Neural cell (in vitro differentiated cells): ENCODE measurements at regions not wholly inside any gene's neighbourhood (a gene's known extent, or its start where the extent isn't known, plus 50 kb on each side); places are given as distances from the start of the nearest gene placed in this dataset.

Source experiments
- H2AFZ ChIP-seq: fragments of 200-600, 300-800 bp; sonication (generic), shearing (Covaris generic); 2 replicates; pipeline ENCODE4 v1.6.0; 2014; ENCODE audit warnings: low read depth, mild to moderate bottlenecking, antibody characterized with exemption, low read length, moderate library complexity
- H3F3A ChIP-seq: fragments of 200-600 bp; shearing (Covaris generic); 2 replicates; pipeline ENCODE4 v1.6.1; 2016; ENCODE audit warnings: mild to moderate bottlenecking, moderate library complexity, mixed read lengths, antibody characterized with exemption, low read length; ENCODE audit not compliant: insufficient read depth, poor library complexity, severe bottlenecking
- H3K27ac ChIP-seq: fragments of 200-600, 300-800 bp; sonication (generic), shearing (Covaris generic); 2 replicates; pipeline ENCODE4 v1.5.1; 2014; ENCODE audit warnings: mild to moderate bottlenecking, low read length, moderate library complexity
- H3K27me3 ChIP-seq: fragments of 300-800, 200-600 bp; sonication (generic), shearing (Covaris generic); 2 replicates; pipeline ENCODE4 v1.6.0; 2014; ENCODE audit warnings: mild to moderate bottlenecking, low read depth, low read length, moderate library complexity; ENCODE audit not compliant: insufficient read depth
- H3K36me3 ChIP-seq: fragments of 300-800, 200-600 bp; sonication (generic), shearing (Covaris generic); 2 replicates; pipeline ENCODE4 v1.5.1; 2014; ENCODE audit warnings: mild to moderate bottlenecking, antibody characterized with exemption, low read length, moderate library complexity; ENCODE audit not compliant: insufficient read depth
- H3K4me2 ChIP-seq: fragments of 300-800, 200-600 bp; sonication (generic), shearing (Covaris generic); 2 replicates; pipeline ENCODE4 v1.6.0; 2014; ENCODE audit warnings: mild to moderate bottlenecking, low read length
- H3K4me3 ChIP-seq: fragments of 300-800, 200-600 bp; sonication (generic), shearing (Covaris generic); 2 replicates; pipeline ENCODE4 v1.5.1; 2014; ENCODE audit warnings: mild to moderate bottlenecking, low read length, moderate library complexity
- H3K79me2 ChIP-seq: fragments of 200-600 bp; shearing (Covaris generic); replicated peaks from 2 replicates; pipeline ENCODE4 v1.6.0; 2014; ENCODE audit warnings: mild to moderate bottlenecking, low read length, moderate library complexity; ENCODE audit not compliant: insufficient read depth
- H3K9ac ChIP-seq: fragments of 300-800, 200-600 bp; sonication (generic), shearing (Covaris generic); 2 replicates; pipeline ENCODE4 v1.6.1; 2016; ENCODE audit warnings: mild to moderate bottlenecking, low read length, mixed read lengths
- H3K9me2 ChIP-seq: fragments of 200-600 bp; shearing (Covaris generic); 2 replicates; pipeline ENCODE4 v1.6.1; 2016; ENCODE audit warnings: mild to moderate bottlenecking, low read length, mixed read lengths; ENCODE audit not compliant: insufficient read depth
- H3K9me3 ChIP-seq: fragments of 200-600, 300-800 bp; sonication (generic), shearing (Covaris generic); 2 replicates; pipeline ENCODE4 v1.6.1; 2016; ENCODE audit warnings: mild to moderate bottlenecking, mixed run types, low read length, moderate library complexity, mixed read lengths
- H4K20me1 ChIP-seq: fragments of 200-600 bp; shearing (Covaris generic); 2 replicates; pipeline ENCODE4 v1.6.1; 2016; ENCODE audit warnings: mild to moderate bottlenecking, mixed run types; ENCODE audit not compliant: insufficient read depth
- CTCF ChIP-seq: fragments of 450-650 bp; IDR thresholded peaks from 2 replicates; pipeline ENCODE4 v1.5.1; 2014; ENCODE audit warnings: antibody characterized with exemption, mild to moderate bottlenecking, moderate library complexity; ENCODE audit not compliant: poor library complexity, severe bottlenecking
- EP300 ChIP-seq: fragments of 450-650 bp; conservative IDR thresholded peaks from 2 replicates; pipeline ENCODE4 v1.6.1; 2014; ENCODE audit warnings: antibody characterized with exemption, mild to moderate bottlenecking, moderate library complexity; ENCODE audit not compliant: poor library complexity, severe bottlenecking
- EZH2 ChIP-seq: fragments of 200-600, 300-800 bp; shearing (Covaris generic), sonication (generic); IDR thresholded peaks from 2 replicates; pipeline ENCODE4 v1.6.1; 2014; ENCODE audit warnings: antibody characterized with exemption, low read length, borderline replicate concordance, mild to moderate bottlenecking; ENCODE audit not compliant: insufficient read depth, poor library complexity, severe bottlenecking
- MXI1 ChIP-seq: fragments of 450-650 bp; conservative IDR thresholded peaks from 2 replicates; pipeline ENCODE4 v1.6.1; 2014; ENCODE audit warnings: antibody characterized with exemption, mild to moderate bottlenecking; ENCODE audit not compliant: poor library complexity, severe bottlenecking
- POLR2AphosphoS5 ChIP-seq: IDR thresholded peaks from 2 replicates; pipeline ENCODE4 v1.6.1; 2012
- RAD21 ChIP-seq: fragments of 450-650 bp; conservative IDR thresholded peaks from 2 replicates; pipeline ENCODE4 v1.6.1; 2014; ENCODE audit warnings: antibody characterized with exemption, mild to moderate bottlenecking, moderate library complexity
- REST ChIP-seq: IDR thresholded peaks from 2 replicates; pipeline ENCODE4 v1.6.1; 2012; ENCODE audit warnings: borderline replicate concordance
- SMC3 ChIP-seq: fragments of 450-650 bp; conservative IDR thresholded peaks from 2 replicates; pipeline ENCODE4 v1.6.1; 2014; ENCODE audit warnings: antibody characterized with exemption, mild to moderate bottlenecking, moderate library complexity; ENCODE audit not compliant: poor library complexity
- TAF1 ChIP-seq: IDR thresholded peaks from 2 replicates; pipeline ENCODE4 v1.6.1; 2012; ENCODE audit warnings: low read depth

- Histone ChIP-seq H3K79me2 (no peaks in the 10 kb centered on the region), H2AFZ (no peak overlapping the region), H3K9me3 (no peaks in the 10 kb centered on the region), H4K20me1 (no peaks in the 10 kb centered on the region), H3K4me3 (no peak overlapping the region), H3K4me2 (no peak overlapping the region), H3K9me2 (no peaks in the 10 kb centered on the region), H3F3A (no peaks in the 10 kb centered on the region), H3K27ac (no peak overlapping the region), H3K27me3 (no peaks in the 10 kb centered on the region), H3K36me3 (no peaks in the 10 kb centered on the region), H3K9ac (no peak overlapping the region)
- TF ChIP-seq REST (no peak), EP300 (no peak), RAD21 (no peak), EZH2 (no peak), POLR2AphosphoS5 (no peak), CTCF (no peak), SMC3 (no peak), TAF1 (no peak), MXI1 (no peak)
Measured at GRCh38 chr9:22171691-22172090, 162.6 kb upstream of the CDKN2B start.

GRCh38 chr9:22173908-22174307 is 164.8 kb upstream of the CDKN2B start:
- no peaks in the 10 kb centered on the region for H3K27me3 ChIP-seq
- H3K9ac ChIP-seq, result no peak overlapping the region
- no peaks in the 10 kb centered on the region for H3K9me2 ChIP-seq
- TF ChIP-seq TAF1 (no peak), CTCF (no peak), POLR2AphosphoS5 (no peak), EP300 (no peak), EZH2 (no peak), SMC3 (no peak), MXI1 (no peak), REST (no peak), RAD21 (no peak)
- H3K79me2 ChIP-seq, result no peaks in the 10 kb centered on the region
- no peaks in the 10 kb centered on the region for H3F3A ChIP-seq
- no peaks in the 10 kb centered on the region for H3K9me3 ChIP-seq
- H4K20me1 ChIP-seq, result no peaks in the 10 kb centered on the region
- no peaks in the 10 kb centered on the region for H3K36me3 ChIP-seq
- H3K4me2 ChIP-seq, result no peak overlapping the region
- no peak overlapping the region for H3K4me3 ChIP-seq
- no peak overlapping the region for H3K27ac ChIP-seq
- H2AFZ ChIP-seq, result no peak overlapping the region
